MM.1S (cell line): ENCODE measurements at regions not wholly inside any gene's neighbourhood (a gene's known extent, or its start where the extent isn't known, plus 50 kb on each side); places are given as distances from the start of the nearest gene placed in this dataset.

Source experiments
- DNase-seq: peaks from one replicate; pipeline ENCODE4 v3.0.0-alpha.2; 2015
- H2AFZ ChIP-seq: fragments of 300-600 bp; sonication (generic); 2 replicates; pipeline ENCODE4 v1.6.0; 2016; ENCODE audit warnings: antibody characterized with exemption, low read length
- H3F3A ChIP-seq: fragments of 300-600 bp; sonication (generic); 2 replicates; pipeline ENCODE4 v1.6.1; 2016; ENCODE audit warnings: mild to moderate bottlenecking, antibody characterized with exemption, low read length, moderate library complexity, mixed read lengths; ENCODE audit not compliant: insufficient read depth
- H3K27ac ChIP-seq: fragments of 300-600 bp; sonication (generic); 2 replicates; pipeline ENCODE4 v1.5.1; 2016; ENCODE audit warnings: mild to moderate bottlenecking, low read length
- H3K27me3 ChIP-seq: fragments of 300-600 bp; sonication (generic); replicated peaks from 2 replicates; pipeline ENCODE4 v1.6.0; 2016; ENCODE audit warnings: low read length; ENCODE audit not compliant: insufficient read depth
- H3K36me3 ChIP-seq: fragments of 300-600 bp; sonication (generic); replicated peaks from 2 replicates; pipeline ENCODE4 v1.6.1; 2016; ENCODE audit warnings: mild to moderate bottlenecking, low read length, mixed read lengths; ENCODE audit not compliant: insufficient read depth
- H3K4me1 ChIP-seq: fragments of 300-600 bp; sonication (generic); 2 replicates; pipeline ENCODE4 v1.6.1; 2016; ENCODE audit warnings: low read length, mixed read lengths
- H3K4me2 ChIP-seq: fragments of 300-600 bp; sonication (generic); 2 replicates; pipeline ENCODE4 v1.6.0; 2016; ENCODE audit warnings: low read depth, low read length
- H3K4me3 ChIP-seq: fragments of 300-600 bp; sonication (generic); 2 replicates; pipeline ENCODE4 v1.5.1; 2016; ENCODE audit warnings: low read length, mixed read lengths
- H3K79me2 ChIP-seq: fragments of 300-600 bp; sonication (generic); 2 replicates; pipeline ENCODE4 v1.6.1; 2016; ENCODE audit warnings: mixed run types, low read length, mixed read lengths
- H3K9ac ChIP-seq: fragments of 300-600 bp; sonication (generic); 2 replicates; pipeline ENCODE4 v1.6.1; 2016; ENCODE audit warnings: low read length, mixed read lengths
- H3K9me2 ChIP-seq: fragments of 300-600 bp; sonication (generic); replicated peaks from 2 replicates; pipeline ENCODE4 v1.6.1; 2016; ENCODE audit warnings: mild to moderate bottlenecking, low read length, mixed read lengths; ENCODE audit not compliant: insufficient read depth
- H3K9me3 ChIP-seq: fragments of 300-600 bp; sonication (generic); replicated peaks from 2 replicates; pipeline ENCODE4 v1.6.1; 2016; ENCODE audit warnings: mild to moderate bottlenecking, low read length, mixed read lengths; ENCODE audit not compliant: insufficient read depth
- H4K20me1 ChIP-seq: fragments of 300-600 bp; sonication (generic); 2 replicates; pipeline ENCODE4 v1.6.1; 2016; ENCODE audit warnings: mild to moderate bottlenecking, low read length, moderate library complexity, mixed read lengths; ENCODE audit not compliant: insufficient read depth
- CTCF ChIP-seq: fragments of 300-600 bp; sonication (generic); IDR thresholded peaks from 2 replicates; pipeline ENCODE4 v1.5.1; 2016; ENCODE audit warnings: antibody characterized with exemption, low read length, mixed read lengths
- EZH2 ChIP-seq: fragments of 300-600 bp; sonication (generic); optimal IDR thresholded peaks from 2 replicates; pipeline ENCODE3; 2017; ENCODE audit warnings: low read depth, mild to moderate bottlenecking, antibody characterized with exemption, low read length, mixed read lengths
- EZH2phosphoT487 ChIP-seq: fragments of 300-600 bp; sonication (generic); IDR thresholded peaks from 2 replicates; pipeline ENCODE4 v1.6.1; 2018; ENCODE audit warnings: antibody characterized with exemption, low read length

GRCh38 chr6:19892260-19892659 is 55.1 kb downstream of the ID4 start:
- no peaks in the 10 kb centered on the region for H3K79me2 ChIP-seq
- no peaks in the 10 kb centered on the region for H3F3A ChIP-seq
- TF ChIP-seq EZH2phosphoT487 (no peak), CTCF (no peak), EZH2 (no peak)
- H3K4me2 ChIP-seq: no peak overlapping the region
- H3K4me1 ChIP-seq: no peaks in the 10 kb centered on the region
- H2AFZ ChIP-seq: no peak overlapping the region
- H3K36me3 ChIP-seq: no peaks in the 10 kb centered on the region
- no peaks in the 10 kb centered on the region for H3K9me2 ChIP-seq
- H3K27ac ChIP-seq: no peak overlapping the region
- no peak overlapping the region for H3K9ac ChIP-seq
- no peak overlapping the region for H3K4me3 ChIP-seq
- H3K9me3 ChIP-seq: no peaks in the 10 kb centered on the region
- H4K20me1 ChIP-seq: no peaks in the 10 kb centered on the region
- no peaks in the 10 kb centered on the region for H3K27me3 ChIP-seq
- no peak for DNase-seq

GRCh38 chr6:19895866-19896692 is 58.9 kb downstream of the ID4 start:
- no peak for DNase-seq
- H3K4me3 ChIP-seq: no peak overlapping the region
- H3K4me1 ChIP-seq: no peaks in the 10 kb centered on the region
- H3K27ac ChIP-seq: no peak overlapping the region
- H3K9ac ChIP-seq: no peak overlapping the region
- no peaks in the 10 kb centered on the region for H3K79me2 ChIP-seq
- H3K4me2 ChIP-seq: no peak overlapping the region
- no peaks in the 10 kb centered on the region for H3F3A ChIP-seq
- no peaks in the 10 kb centered on the region for H4K20me1 ChIP-seq
- no peaks in the 10 kb centered on the region for H3K27me3 ChIP-seq
- TF ChIP-seq CTCF (no peak), EZH2 (no peak), EZH2phosphoT487 (no peak)
- no peak overlapping the region for H2AFZ ChIP-seq
- no peaks in the 10 kb centered on the region for H3K9me3 ChIP-seq
- no peaks in the 10 kb centered on the region for H3K9me2 ChIP-seq
- no peaks in the 10 kb centered on the region for H3K36me3 ChIP-seq

- Histone ChIP-seq H3K27ac (no peak overlapping the region), H3K9me2 (no peaks in the 10 kb centered on the region), H4K20me1 (no peaks in the 10 kb centered on the region), H3K27me3 (no peaks in the 10 kb centered on the region), H3K79me2 (no peaks in the 10 kb centered on the region), H3K36me3 (no peaks in the 10 kb centered on the region), H2AFZ (no peak overlapping the region), H3K9me3 (no peaks in the 10 kb centered on the region), H3K4me3 (no peak overlapping the region), H3K4me1 (no peaks in the 10 kb centered on the region), H3K4me2 (no peak overlapping the region), H3F3A (no peaks in the 10 kb centered on the region), H3K9ac (no peak overlapping the region)
- no peak for TF ChIP-seq EZH2
- TF ChIP-seq CTCF: no peak
- TF ChIP-seq EZH2phosphoT487: no peak
- DNase-seq: no peak
These were observed 59.5 kb downstream of the ID4 start for GRCh38 chr6:19896693-19897010.
